CD14-positive monocyte (primary cell): ENCODE measurements at regions not wholly inside any gene's neighbourhood (a gene's known extent, or its start where the extent isn't known, plus 50 kb on each side); places are given as distances from the start of the nearest gene placed in this dataset.

Source experiments
- DNase-seq, 3 donors: peaks; one replicate each; pipeline ENCODE4 v3.0.0-alpha.2; 2011 to 2022
- H2AFZ ChIP-seq: 2 replicates; pipeline ENCODE4 v1.6.0; 2012; ENCODE audit warnings: mild to moderate bottlenecking, low read depth, low read length, inconsistent platforms; ENCODE audit not compliant: insufficient read depth, poor library complexity, severe bottlenecking
- H3K27ac ChIP-seq, 2 donors: 1 replicate in 1 of 2; 2 replicates in 1 of 2; pipeline ENCODE4 v1.5.1; 2012 to 2013; ENCODE audit warnings: low read length in 2 of 2, control low read depth in 1 of 2, inconsistent platforms in 1 of 2, low read depth in 1 of 2, mild to moderate bottlenecking in 1 of 2
- H3K27me3 ChIP-seq, 2 donors: one replicate each; pipeline versions ENCODE4 v1.6.0 to v1.6.1; 2011 to 2013; ENCODE audit warnings: low read length in 2 of 2; ENCODE audit not compliant: control insufficient read depth in 2 of 2, insufficient read depth in 2 of 2
- H3K36me3 ChIP-seq, 2 donors: replicated peaks in 1 of 2; 1 replicate in 1 of 2; 2 replicates in 1 of 2; pipeline versions ENCODE4 v1.5.1 to v1.6.1; 2012 to 2013; ENCODE audit warnings: low read length in 2 of 2, control low read depth in 1 of 2, inconsistent platforms in 1 of 2, mild to moderate bottlenecking in 1 of 2; ENCODE audit not compliant: insufficient read depth in 2 of 2, control insufficient read depth in 1 of 2
- H3K4me1 ChIP-seq, 2 donors: 1 replicate in 1 of 2; 2 replicates in 1 of 2; pipeline versions ENCODE4 v1.5.1 to v1.6.1; 2012 to 2013; ENCODE audit warnings: low read length in 2 of 2, control low read depth in 1 of 2, inconsistent platforms in 1 of 2, mild to moderate bottlenecking in 1 of 2, moderate library complexity in 1 of 2; ENCODE audit not compliant: insufficient read depth in 2 of 2, control insufficient read depth in 1 of 2
- H3K4me2 ChIP-seq: replicated peaks from 2 replicates; pipeline ENCODE3; 2012; ENCODE audit warnings: low read length, moderate library complexity, mild to moderate bottlenecking; ENCODE audit not compliant: poor library complexity, severe bottlenecking; ENCODE audit errors: extremely low read depth
- H3K4me3 ChIP-seq, 3 experiments: fragments of 200-600 bp in 1 of 3; sonication (generic) in 1 of 3; replicated peaks in 1 of 3; 1 replicate in 2 of 3; 2 replicates in 1 of 3; pipeline ENCODE4 v1.5.1; 2011 to 2013; ENCODE audit warnings: low read length in 3 of 3, mild to moderate bottlenecking in 3 of 3, control low read depth in 2 of 3, low read depth in 2 of 3, inconsistent platforms in 1 of 3, moderate library complexity in 1 of 3
- H3K79me2 ChIP-seq: 2 replicates; pipeline ENCODE4 v1.6.0; 2012; ENCODE audit warnings: mild to moderate bottlenecking, control low read depth, inconsistent platforms, low read length, moderate library complexity; ENCODE audit not compliant: insufficient read depth
- H3K9ac ChIP-seq: 2 replicates; pipeline ENCODE4 v1.6.0; 2017; ENCODE audit warnings: low read length, mild to moderate bottlenecking; ENCODE audit not compliant: insufficient read depth, poor library complexity, severe bottlenecking
- H3K9me3 ChIP-seq, 2 donors: replicated peaks in 1 of 2; 1 replicate in 1 of 2; 2 replicates in 1 of 2; pipeline versions ENCODE4 v1.5.1 to v1.6.1; 2012 to 2013; ENCODE audit warnings: low read length in 2 of 2, control low read depth in 1 of 2; ENCODE audit not compliant: control insufficient read depth in 1 of 2, insufficient read depth in 1 of 2
- H4K20me1 ChIP-seq: 2 replicates; pipeline ENCODE4 v1.6.0; 2012; ENCODE audit warnings: mild to moderate bottlenecking, low read length, control low read depth, moderate library complexity; ENCODE audit not compliant: insufficient read depth
- H3K27ac Mint-ChIP-seq, 7 donors: one replicate each; pipeline ENCODE4 v1.8.0; 2020; ENCODE audit warnings: mild to moderate bottlenecking in 7 of 7, mixed read lengths in 7 of 7, moderate library complexity in 6 of 7, inconsistent platforms in 2 of 7
- H3K27me3 Mint-ChIP-seq, 3 donors: one replicate each; pipeline ENCODE4 v1.8.0; 2021 to 2022; ENCODE audit warnings: low read depth in 3 of 3, mild to moderate bottlenecking in 3 of 3, mixed read lengths in 3 of 3, moderate library complexity in 3 of 3, inconsistent platforms in 1 of 3
- H3K36me3 Mint-ChIP-seq, 2 donors: one replicate each; pipeline ENCODE4 v1.8.0; 2020; ENCODE audit warnings: mixed read lengths in 2 of 2, inconsistent platforms in 1 of 2, mild to moderate bottlenecking in 1 of 2
- H3K4me1 Mint-ChIP-seq: one replicate; pipeline ENCODE4 v1.8.0; 2020; ENCODE audit warnings: mild to moderate bottlenecking, mixed read lengths
- H3K4me3 Mint-ChIP-seq, 2 donors: one replicate each; pipeline ENCODE4 v1.8.0; 2020; ENCODE audit warnings: mild to moderate bottlenecking in 2 of 2, mixed read lengths in 2 of 2, moderate library complexity in 1 of 2
- H3K9me3 Mint-ChIP-seq, 7 donors: one replicate each; pipeline ENCODE4 v1.8.0; 2020 to 2022; ENCODE audit warnings: mixed read lengths in 7 of 7, mild to moderate bottlenecking in 6 of 7, moderate library complexity in 6 of 7, inconsistent platforms in 2 of 7
- CTCF ChIP-seq: fragments of 200-600 bp; IDR thresholded peaks from one replicate; pipeline ENCODE4 v1.8.0; 2022; ENCODE audit warnings: antibody characterized with exemption, mild to moderate bottlenecking
- WGBS: methylation state at CpG from one replicate; pipeline ENCODE4 v1.1.5; 2013; ENCODE audit warnings: missing lambda C conversion rate; ENCODE audit not compliant: insufficient coverage; 5-methylcytosine and 5-hydroxymethylcytosine counted together
- intact Hi-C, 2 donors: fragments of 100-400 bp; cut with micrococcal nuclease; formaldehyde crosslinking; loops; one replicate each; pipeline versions ENCODE4 v1.15.0 to v1.15.1; 2023

- H2AFZ ChIP-seq = no peak overlapping the region
- no peaks in the 10 kb centered on the region for H3K9me3 ChIP-seq
- DNase-seq = no peak
- Mint-ChIP-seq H3K27me3 (no peaks in the 10 kb centered on the region), H3K9me3 (no peaks in the 10 kb centered on the region), H3K27ac (no peak overlapping the region), H3K36me3 (no peaks in the 10 kb centered on the region), H3K4me3 (no peak overlapping the region), H3K4me1 (peaks cover 9% of the 10 kb centered on the region)
- H3K27me3 ChIP-seq = no peaks in the 10 kb centered on the region
- H3K36me3 ChIP-seq = no peaks in the 10 kb centered on the region
- WGBS = no CpG with 5 or more reads among the region's 2 CpGs
- no peak overlapping the region for H3K27ac ChIP-seq
- TF ChIP-seq CTCF = no peak
- no peaks in the 10 kb centered on the region for H3K4me1 ChIP-seq
- no peak overlapping the region for H3K9ac ChIP-seq
- no peak overlapping the region for H3K4me2 ChIP-seq
- H4K20me1 ChIP-seq = no peaks in the 10 kb centered on the region
- intact Hi-C loops = no loop called here
- H3K4me3 ChIP-seq = no peak overlapping the region
- no peaks in the 10 kb centered on the region for H3K79me2 ChIP-seq
These were observed 666.5 kb downstream of the ADCYAP1 start for GRCh38 chr18:1571206-1571605.

- Histone ChIP-seq H3K27ac (no peak overlapping the region), H3K4me3 (no peak overlapping the region), H3K4me1 (peaks cover 4 to 5% of the 10 kb centered on the region in 2 donors), H4K20me1 (no peaks in the 10 kb centered on the region), H3K4me2 (no peak overlapping the region), H3K9ac (no peak overlapping the region), H3K9me3 (no peaks in the 10 kb centered on the region), H3K79me2 (no peaks in the 10 kb centered on the region), H3K36me3 (no peaks in the 10 kb centered on the region), H3K27me3 (no peaks in the 10 kb centered on the region), H2AFZ (no peak overlapping the region)
- no peak for DNase-seq
- intact Hi-C loops = no loop called here
- TF ChIP-seq CTCF = no peak
- Mint-ChIP-seq H3K4me3 (no peak overlapping the region), H3K27ac (no peak overlapping the region), H3K27me3 (no peaks in the 10 kb centered on the region), H3K4me1 (peaks cover 10% of the 10 kb centered on the region), H3K9me3 (peaks cover 0 to 3% (median 0%) of the 10 kb centered on the region in 7 donors), H3K36me3 (no peaks in the 10 kb centered on the region)
- WGBS = 100% methylated on average over 2 of the region's 5 CpGs
These were observed 669.1 kb downstream of the ADCYAP1 start for GRCh38 chr18:1573732-1574131.
